Activated CD4-positive, alpha-beta T cell treated with anti-CD3 and anti-CD28 coated beads, Interleukin-2, amount 50 U/mL, for 16 hours (primary cell): ENCODE measurements at regions not wholly inside any gene's neighbourhood (a gene's known extent, or its start where the extent isn't known, plus 50 kb on each side); places are given as distances from the start of the nearest gene placed in this dataset.

Source experiments
- DNase-seq: peaks from one replicate; pipeline ENCODE4 v3.0.0-alpha.2; 2020

- DNase-seq, result no peak
These were observed 207.4 kb downstream of the NHLRC3 start for GRCh38 chr13:39245688-39246087.

- DNase-seq, result no peak
These were observed 211.7 kb downstream of the NHLRC3 start for GRCh38 chr13:39249982-39250381.

GRCh38 chr13:39250440-39250839 lies 212.2 kb downstream of the NHLRC3 start:
- DNase-seq, result no peak

GRCh38 chr13:39251340-39251739 lies 213.1 kb downstream of the NHLRC3 start:
- DNase-seq, result no peak

DNA sequence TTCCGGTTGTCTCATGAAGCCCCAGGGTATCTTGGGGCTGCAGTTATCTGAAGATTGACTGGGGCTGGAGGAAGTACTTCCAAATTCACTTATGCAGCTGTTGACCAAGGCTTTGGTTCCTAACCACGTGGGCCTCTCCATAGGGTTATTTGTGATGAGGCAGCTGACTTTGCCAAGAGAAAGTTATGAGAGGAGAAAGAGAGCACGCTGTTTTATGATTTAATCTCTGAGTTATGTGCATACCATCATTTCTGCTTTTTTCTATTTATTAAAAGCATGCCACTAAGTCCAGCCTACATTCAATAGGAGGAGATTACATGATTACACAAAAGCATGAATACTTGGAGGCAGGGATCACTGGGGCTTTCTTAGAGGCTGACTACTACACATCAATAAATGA lies 215.5 kb downstream of the NHLRC3 start:
- no peak for DNase-seq

GRCh38 chr13:39254601-39255000 lies 216.3 kb downstream of the NHLRC3 start:
- DNase-seq, result no peak

DNA sequence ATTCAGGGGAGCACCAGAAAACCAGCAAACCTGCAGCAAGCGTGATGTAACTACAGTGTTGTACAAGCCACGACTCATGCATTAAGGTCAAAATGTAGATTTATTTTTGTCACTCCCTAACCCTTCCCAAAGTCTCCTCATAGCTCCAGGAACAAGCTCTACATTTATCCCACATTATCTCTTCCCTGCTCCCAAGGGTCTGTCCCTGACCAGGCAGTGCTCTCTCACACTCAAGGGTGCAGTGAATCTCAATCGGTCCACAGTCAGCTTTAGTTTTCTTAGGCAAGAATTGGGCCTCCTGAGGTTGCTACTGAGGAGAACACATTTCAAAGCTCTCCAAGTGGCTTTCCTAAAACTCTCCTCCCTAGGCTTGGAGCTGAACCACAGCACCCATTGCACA lies 219.4 kb downstream of the NHLRC3 start:
- no peak for DNase-seq

DNA sequence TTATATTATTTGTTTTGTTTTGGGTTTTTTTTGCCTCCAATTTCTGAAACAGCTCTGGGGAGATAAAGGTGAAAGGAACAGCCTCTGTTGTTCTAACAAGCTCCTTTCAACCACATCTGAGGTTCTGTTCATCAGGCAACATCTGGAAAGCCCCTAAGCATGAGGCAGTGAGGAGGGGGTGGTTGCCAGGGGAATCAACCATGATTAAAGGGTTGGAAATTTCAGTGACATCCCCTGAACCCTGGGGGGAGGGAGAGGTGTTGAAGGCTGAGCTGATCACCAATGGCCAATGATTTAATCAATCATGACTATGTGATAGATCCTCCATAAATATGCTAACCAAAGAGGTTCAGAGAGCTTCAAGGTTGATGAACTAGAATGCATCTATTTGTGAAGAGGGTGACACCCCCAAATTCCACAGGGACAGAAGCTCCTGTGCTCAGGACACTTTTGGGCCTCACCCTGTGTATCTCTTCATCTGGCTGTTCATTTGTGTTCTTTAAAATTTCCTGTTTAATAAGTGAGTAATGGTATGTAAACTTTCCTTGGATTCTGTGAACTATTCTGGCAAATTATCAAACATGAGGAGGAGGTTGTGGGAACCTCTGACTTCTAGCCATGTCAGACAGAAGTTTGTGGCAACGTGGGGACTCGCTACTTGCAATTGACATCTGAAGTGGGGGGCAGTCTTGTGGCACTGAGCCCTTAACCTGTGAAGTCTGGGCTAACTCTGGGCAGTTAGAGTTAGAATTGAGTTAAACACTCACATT lies 221.3 kb downstream of the NHLRC3 start:
- DNase-seq, result peak; percentile 10

DNA sequence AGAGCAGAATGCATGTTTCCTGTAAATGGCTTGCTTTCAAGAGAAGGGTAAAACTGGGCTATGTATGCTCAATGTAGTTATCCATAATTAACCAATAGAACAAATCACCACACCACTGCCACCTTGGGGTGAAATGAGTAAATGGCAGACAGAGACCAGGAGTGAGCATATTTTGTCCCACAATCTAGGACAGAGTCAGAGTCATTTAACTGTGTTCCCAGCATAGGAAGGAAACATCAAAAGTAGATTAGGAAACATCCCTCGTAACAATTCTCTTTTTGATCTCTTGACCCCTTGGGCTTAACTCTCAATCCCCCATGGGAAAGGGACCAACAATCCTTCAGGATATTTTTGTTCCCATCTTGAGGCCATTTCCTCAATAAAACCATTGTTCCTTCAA lies 224.8 kb downstream of the NHLRC3 start:
- peak; percentile 58 for DNase-seq

GRCh38 chr13:39263531-39263930 lies 225.3 kb downstream of the NHLRC3 start:
- no peak for DNase-seq

DNA sequence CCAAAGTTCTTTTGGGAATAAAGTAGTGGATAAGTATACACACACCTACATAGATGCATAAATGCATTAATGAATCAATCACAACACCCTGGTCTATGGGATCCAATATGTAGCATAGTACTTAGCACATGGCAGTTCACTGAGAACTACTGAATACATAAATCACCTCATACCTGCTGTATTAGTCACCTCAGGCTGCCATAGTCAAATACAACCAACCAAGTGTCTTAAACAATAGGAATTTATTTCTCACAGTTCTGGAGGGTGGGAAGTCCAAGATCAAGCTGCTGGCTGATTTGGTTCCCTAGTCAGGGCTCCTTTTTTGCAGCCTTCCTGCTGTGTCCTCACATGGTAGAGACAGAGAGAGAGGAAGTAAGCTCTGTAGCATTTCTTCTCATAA lies 228.2 kb downstream of the NHLRC3 start:
- DNase-seq, result no peak

GRCh38 chr13:39268398-39268797 lies 230.1 kb downstream of the NHLRC3 start:
- DNase-seq, result no peak

DNA sequence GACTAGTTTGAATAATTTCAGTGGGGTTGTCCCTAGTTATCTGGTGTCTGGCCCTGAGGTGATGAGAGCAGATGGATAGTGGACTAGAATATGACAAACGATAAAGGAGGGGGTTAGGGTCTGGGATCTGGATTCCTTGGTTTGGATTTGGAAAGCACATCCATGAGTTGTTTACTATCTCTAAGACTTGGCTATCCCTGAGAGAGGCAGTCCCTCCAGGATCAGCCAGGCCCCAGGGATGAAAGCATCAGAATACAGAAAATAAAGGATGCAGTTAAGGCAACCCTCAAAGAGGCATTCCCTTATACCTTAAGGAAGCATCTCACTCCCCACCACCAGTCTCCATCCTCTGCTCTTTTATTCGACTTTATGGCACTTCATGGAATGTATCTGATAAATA lies 230.7 kb downstream of the NHLRC3 start:
- no peak for DNase-seq

DNA sequence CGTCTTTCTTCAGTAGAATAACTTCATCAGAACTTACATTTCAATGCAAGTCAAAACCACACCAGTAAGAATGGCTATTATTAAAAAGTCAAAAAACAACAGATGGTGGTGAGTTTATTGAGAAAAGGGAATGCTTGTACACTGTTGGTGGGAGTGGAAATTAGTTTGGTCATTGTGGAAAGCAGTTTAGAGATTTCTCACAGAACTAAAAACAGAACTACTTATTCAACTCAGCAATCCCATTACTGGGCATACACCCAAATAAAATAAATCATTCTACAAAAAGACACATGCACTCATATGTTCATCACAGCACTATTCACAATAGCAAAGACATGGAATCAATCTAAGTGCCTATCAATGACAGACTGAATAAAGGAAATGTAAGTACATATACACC lies 231.2 kb downstream of the NHLRC3 start:
- DNase-seq, result no peak

- no peak for DNase-seq
These were observed 234.7 kb downstream of the NHLRC3 start for GRCh38 chr13:39272994-39273393.

- no peak for DNase-seq
These were observed 235.9 kb downstream of the NHLRC3 start for GRCh38 chr13:39273953-39274738.

GRCh38 chr13:39274739-39275325 lies 236.6 kb downstream of the NHLRC3 start:
- DNase-seq, result no peak

- DNase-seq, result no peak
These were observed 240.8 kb downstream of the NHLRC3 start for GRCh38 chr13:39279077-39279476.

DNA sequence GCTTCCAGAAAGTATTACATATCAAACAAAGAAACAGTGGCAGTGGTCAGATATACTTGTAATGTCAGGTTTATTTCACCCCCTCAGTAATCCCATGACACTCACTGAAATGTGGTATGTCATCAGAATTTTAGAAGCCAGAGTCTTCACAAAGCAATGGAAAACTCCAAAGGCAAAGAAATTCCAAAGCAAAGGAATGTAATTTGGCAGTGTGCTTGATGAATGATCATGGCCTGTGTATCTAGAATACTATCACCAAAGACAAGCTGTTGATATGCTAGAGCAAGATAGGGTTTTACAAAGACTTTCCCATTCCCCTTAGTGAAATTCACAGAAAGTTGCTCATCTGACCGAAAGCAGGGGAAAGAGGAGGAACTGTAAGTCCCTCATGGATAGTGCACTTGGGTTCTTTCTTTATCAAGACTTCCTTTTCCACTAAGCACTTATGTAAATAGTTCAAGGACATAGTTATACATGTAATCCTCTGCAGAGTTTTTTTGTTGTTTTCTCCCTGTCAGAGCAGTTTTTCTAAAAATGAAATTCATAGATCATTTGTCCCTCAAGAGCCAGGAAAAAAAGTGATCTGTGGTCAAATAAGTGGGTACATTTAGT lies 243.4 kb downstream of the NHLRC3 start:
- no peak for DNase-seq

- DNase-seq, result no peak
These were observed 244.2 kb downstream of the NHLRC3 start for GRCh38 chr13:39282400-39282972.

DNA sequence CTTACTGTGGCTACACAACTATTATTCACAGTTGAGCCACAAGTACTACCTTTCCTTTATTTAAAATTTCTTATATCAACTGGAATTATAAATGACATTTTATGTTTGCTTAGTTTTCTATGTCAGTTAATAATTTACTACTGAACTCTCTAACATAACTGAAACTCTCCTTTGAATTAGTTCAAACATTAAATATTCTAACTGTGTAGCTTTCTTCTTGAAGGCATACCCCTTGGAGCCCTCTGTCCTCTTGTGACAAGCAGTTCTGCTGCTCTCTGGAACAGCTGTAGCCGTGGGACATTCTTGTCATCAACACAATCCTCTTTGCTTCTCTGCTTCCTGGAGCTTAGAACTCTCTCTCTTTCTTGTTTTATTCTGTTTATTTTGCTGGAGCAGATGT lies 244.8 kb downstream of the NHLRC3 start:
- no peak for DNase-seq

DNA sequence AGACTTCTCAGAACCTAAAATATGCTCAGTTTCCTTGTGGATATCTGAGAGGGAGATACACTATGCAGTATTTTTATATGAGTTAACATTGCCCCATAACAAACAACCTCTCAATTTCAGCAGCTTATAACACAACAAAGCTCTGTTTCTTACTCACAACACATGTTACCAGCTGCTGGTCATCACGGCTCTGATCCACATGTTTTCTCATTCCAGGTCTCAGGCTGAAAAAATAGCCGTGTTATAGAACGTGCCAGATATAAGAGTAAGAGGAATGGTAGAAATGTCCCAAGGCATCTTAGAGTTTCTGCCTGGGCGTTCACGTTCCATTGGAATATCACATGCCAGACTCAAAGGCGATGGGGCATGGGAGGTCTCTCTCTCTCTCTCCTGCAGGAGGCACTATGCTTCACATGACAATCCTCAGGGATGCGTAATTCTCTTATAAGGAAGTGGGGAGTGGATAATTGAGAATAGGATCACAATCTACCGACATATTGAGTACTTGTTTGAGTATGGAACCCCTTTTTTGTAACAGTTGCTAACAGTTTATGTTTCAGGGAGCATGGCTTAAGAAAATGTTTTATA lies 246.6 kb downstream of the NHLRC3 start:
- no peak for DNase-seq
